ENCODE measurements at regions not wholly inside any gene's neighbourhood (a gene's known extent, or its start where the extent isn't known, plus 50 kb on each side); places are given as distances from the start of the nearest gene placed in this dataset.

DNA sequence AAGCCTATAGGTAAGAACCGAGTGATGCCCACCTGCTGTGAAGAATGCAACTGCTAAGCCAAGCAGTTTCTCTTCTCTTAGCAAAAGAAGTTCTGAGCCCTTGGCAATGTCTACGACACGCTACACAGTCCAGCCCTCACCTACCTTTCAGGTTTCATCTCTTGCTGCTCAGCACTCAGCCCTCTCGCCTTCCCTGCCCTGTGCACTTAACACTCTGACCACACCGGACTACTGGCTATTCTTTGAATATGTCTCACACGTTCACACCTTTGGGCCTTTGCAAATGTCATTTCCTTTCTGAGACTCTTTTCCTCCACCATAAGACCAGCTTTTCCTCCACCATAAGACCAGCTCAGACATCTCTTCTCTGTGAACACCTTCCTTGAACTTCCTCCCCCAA is 67.0 kb upstream of the ITGB1 start:
- TF ChIP-seq ZNF274 (IDR thresholded peaks at IDR 0.05; ENCODE audit: low read depth, low read length) (no peak), YY1 (IDR thresholded peaks at IDR 0.05; ENCODE audit: insufficient read depth, insufficient read length) (no peak)

All from NT2/D1 (cell line).